ENCODE measurements at regions not wholly inside any gene's neighbourhood (a gene's known extent, or its start where the extent isn't known, plus 50 kb on each side); places are given as distances from the start of the nearest gene placed in this dataset.

DNA sequence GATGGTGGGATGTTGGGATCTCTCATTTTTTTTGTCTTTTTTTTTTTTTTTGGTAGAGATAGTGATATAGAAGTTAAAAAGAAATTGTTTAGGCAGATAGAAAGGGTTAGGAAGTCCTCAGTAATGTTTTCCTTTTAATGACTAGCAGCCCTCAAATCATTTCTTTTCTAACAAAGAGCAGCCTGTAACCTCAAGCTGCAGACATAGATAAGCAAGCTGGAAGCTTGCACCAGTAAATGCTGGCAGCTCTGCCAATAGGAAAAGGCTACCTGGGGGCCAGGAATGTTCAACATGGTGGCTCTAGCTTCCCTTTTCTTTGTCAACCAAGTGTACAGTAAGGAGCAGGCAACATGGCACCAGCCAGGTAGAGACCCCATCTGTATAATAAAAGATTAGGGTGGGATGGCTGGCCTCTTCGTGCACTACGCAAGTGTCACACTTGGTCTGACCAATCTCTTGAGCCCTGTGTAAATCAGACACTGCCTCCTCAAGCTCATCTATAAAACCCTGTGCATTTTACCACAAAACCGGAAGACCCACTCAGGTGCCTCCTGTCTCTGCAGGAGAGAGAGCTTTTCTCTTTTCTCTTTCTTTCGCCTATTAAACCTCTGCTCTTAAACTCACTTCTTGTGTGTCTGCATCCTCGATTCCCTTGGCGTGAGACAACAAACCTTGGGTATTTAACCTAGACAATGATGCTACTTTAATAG lies 212.9 kb downstream of the SNX10 start:
- Histone ChIP-seq H3K79me2 (ENCODE audit: insufficient read depth, low read length) (no peaks in the 10 kb centered on the region), H3K27ac (ENCODE audit: low read depth, low read length) (no peak overlapping the region), H2AFZ (ENCODE audit: low read depth, low read length, poor library complexity, severe bottlenecking) (no peak overlapping the region), H3K9ac (ENCODE audit: low read length) (no peak overlapping the region), H3K36me3 (ENCODE audit: control insufficient read depth in 1 of 2, insufficient read depth in 2 of 2, low read length in 2 of 2) (no peaks in the 10 kb centered on the region), H3K27me3 (ENCODE audit: insufficient read depth, low read length) (no peaks in the 10 kb centered on the region), H3K4me2 (ENCODE audit: low read length) (no peak overlapping the region), H3K4me3 (replicated peaks in 1 of 2; ENCODE audit: low read depth in 1 of 2, low read length in 2 of 2) (no peak overlapping the region), H4K20me1 (ENCODE audit: insufficient read depth) (no peaks in the 10 kb centered on the region), H3K4me1 (ENCODE audit: control insufficient read depth in 1 of 2, insufficient read depth in 2 of 2, low read length in 2 of 2) (no peaks in the 10 kb centered on the region), H3K9me2 (ENCODE audit: insufficient read depth) (no peaks in the 10 kb centered on the region), H3K9me3 (ENCODE audit: control insufficient read depth in 1 of 2, insufficient read depth in 1 of 2, low read depth in 1 of 2, low read length in 2 of 2) (no peaks in the 10 kb centered on the region)
- DNase-seq (ENCODE audit: low read depth, low spot score) (no peak), ATAC-seq (no peak)
- POLR2A ChIA-PET, result no interaction called here
- intact Hi-C loops (cut with micrococcal nuclease), result loop anchor here (5.0 to 10.0 kb wide), 2 partner anchors 163 to 610 kb away; no protein-coding TSS in a partner anchor
- CTCF ChIA-PET, result no interaction called here
- BruUV-seq (replicated peaks), result no TSS peak
- RAD21 ChIA-PET (ENCODE audit: low non-redundant PET in 1 of 2, low total read pairs in 2 of 2, uncharacterized antibody in 2 of 2, unreplicated experiment in 2 of 2), result no interaction called here
- TF ChIP-seq, protein P1, sequence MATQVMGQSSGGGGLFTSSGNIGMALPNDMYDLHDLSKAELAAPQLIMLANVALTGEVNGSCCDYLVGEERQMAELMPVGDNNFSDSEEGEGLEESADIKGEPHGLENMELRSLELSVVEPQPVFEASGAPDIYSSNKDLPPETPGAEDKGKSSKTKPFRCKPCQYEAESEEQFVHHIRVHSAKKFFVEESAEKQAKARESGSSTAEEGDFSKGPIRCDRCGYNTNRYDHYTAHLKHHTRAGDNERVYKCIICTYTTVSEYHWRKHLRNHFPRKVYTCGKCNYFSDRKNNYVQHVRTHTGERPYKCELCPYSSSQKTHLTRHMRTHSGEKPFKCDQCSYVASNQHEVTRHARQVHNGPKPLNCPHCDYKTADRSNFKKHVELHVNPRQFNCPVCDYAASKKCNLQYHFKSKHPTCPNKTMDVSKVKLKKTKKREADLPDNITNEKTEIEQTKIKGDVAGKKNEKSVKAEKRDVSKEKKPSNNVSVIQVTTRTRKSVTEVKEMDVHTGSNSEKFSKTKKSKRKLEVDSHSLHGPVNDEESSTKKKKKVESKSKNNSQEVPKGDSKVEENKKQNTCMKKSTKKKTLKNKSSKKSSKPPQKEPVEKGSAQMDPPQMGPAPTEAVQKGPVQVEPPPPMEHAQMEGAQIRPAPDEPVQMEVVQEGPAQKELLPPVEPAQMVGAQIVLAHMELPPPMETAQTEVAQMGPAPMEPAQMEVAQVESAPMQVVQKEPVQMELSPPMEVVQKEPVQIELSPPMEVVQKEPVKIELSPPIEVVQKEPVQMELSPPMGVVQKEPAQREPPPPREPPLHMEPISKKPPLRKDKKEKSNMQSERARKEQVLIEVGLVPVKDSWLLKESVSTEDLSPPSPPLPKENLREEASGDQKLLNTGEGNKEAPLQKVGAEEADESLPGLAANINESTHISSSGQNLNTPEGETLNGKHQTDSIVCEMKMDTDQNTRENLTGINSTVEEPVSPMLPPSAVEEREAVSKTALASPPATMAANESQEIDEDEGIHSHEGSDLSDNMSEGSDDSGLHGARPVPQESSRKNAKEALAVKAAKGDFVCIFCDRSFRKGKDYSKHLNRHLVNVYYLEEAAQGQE (IDR thresholded peaks at IDR 0.05; ENCODE audit: low read depth), result no peak
- TF ChIP-seq EZH2phosphoT487 (IDR thresholded peaks at IDR 0.05; ENCODE audit: borderline replicate concordance) (no peak), RAD21 (IDR thresholded peaks at IDR 0.05; ENCODE audit: low read depth) (no peak), SIN3A (IDR thresholded peaks at IDR 0.05; ENCODE audit: low read depth) (no peak), EZH2 (IDR thresholded peaks at IDR 0.05) (no peak), EGR1 (IDR thresholded peaks at IDR 0.05; ENCODE audit: low read depth) (no peak), ZNF274 (IDR thresholded peaks at IDR 0.05; ENCODE audit: low read depth, low read length) (no peak), CEBPB (IDR thresholded peaks at IDR 0.05; ENCODE audit: low read depth) (no peak), SP1 (IDR thresholded peaks at IDR 0.05; ENCODE audit: low read depth) (no peak), SRF (IDR thresholded peaks at IDR 0.05; ENCODE audit: low read depth) (no peak), TCF7L2 (IDR thresholded peaks at IDR 0.05; ENCODE audit: borderline replicate concordance, extremely low read depth, insufficient read depth, insufficient read length) (no peak), FOSL1 (IDR thresholded peaks at IDR 0.05; ENCODE audit: low read depth) (no peak), POLR2AphosphoS5 (IDR thresholded peaks at IDR 0.05; ENCODE audit: low read depth, low read length) (no peak), JUND (IDR thresholded peaks at IDR 0.05) (no peak)
- TF ChIP-seq, protein P2, sequence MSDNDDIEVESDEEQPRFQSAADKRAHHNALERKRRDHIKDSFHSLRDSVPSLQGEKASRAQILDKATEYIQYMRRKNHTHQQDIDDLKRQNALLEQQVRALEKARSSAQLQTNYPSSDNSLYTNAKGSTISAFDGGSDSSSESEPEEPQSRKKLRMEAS (IDR thresholded peaks at IDR 0.05), result no peak
- TF ChIP-seq, protein P3, sequence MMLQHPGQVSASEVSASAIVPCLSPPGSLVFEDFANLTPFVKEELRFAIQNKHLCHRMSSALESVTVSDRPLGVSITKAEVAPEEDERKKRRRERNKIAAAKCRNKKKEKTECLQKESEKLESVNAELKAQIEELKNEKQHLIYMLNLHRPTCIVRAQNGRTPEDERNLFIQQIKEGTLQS (IDR thresholded peaks at IDR 0.05), result no peak
- TF ChIP-seq, protein P4, sequence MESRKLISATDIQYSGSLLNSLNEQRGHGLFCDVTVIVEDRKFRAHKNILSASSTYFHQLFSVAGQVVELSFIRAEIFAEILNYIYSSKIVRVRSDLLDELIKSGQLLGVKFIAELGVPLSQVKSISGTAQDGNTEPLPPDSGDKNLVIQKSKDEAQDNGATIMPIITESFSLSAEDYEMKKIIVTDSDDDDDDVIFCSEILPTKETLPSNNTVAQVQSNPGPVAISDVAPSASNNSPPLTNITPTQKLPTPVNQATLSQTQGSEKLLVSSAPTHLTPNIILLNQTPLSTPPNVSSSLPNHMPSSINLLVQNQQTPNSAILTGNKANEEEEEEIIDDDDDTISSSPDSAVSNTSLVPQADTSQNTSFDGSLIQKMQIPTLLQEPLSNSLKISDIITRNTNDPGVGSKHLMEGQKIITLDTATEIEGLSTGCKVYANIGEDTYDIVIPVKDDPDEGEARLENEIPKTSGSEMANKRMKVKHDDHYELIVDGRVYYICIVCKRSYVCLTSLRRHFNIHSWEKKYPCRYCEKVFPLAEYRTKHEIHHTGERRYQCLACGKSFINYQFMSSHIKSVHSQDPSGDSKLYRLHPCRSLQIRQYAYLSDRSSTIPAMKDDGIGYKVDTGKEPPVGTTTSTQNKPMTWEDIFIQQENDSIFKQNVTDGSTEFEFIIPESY (IDR thresholded peaks at IDR 0.05; ENCODE audit: extremely low read depth, insufficient replicate concordance, low read length), result no peak
